Ureter (tissue), 1 donor: ENCODE measurements at regions not wholly inside any gene's neighbourhood (a gene's known extent, or its start where the extent isn't known, plus 50 kb on each side); places are given as distances from the start of the nearest gene placed in this dataset.

Experiments
- DNase-seq: peaks from one replicate; pipeline ENCODE4 v3.0.0-alpha.2; 2020; ENCODE audit warnings: low spot score
- donor health status: DM: yes; HTN: yes; CAD: no.

- no peak for DNase-seq
Measured at GRCh38 chr3:107897471-107898061, 193.3 kb downstream of the CD47 start.

GRCh38 chr3:107894998-107895397 lies 195.8 kb downstream of the CD47 start:
- no peak for DNase-seq

GRCh38 chr3:107892955-107893624 lies 197.7 kb downstream of the CD47 start:
- no peak for DNase-seq

- no peak for DNase-seq
Measured at GRCh38 chr3:107884719-107885460, 205.9 kb downstream of the CD47 start.

GRCh38 chr3:107884028-107884427 lies 206.8 kb downstream of the CD47 start:
- no peak for DNase-seq

- DNase-seq: no peak
Measured at GRCh38 chr3:107882881-107883280, 207.9 kb downstream of the CD47 start.

GRCh38 chr3:107882261-107882660 lies 208.6 kb downstream of the CD47 start:
- no peak for DNase-seq

GRCh38 chr3:107881509-107881908 lies 209.3 kb downstream of the CD47 start:
- no peak for DNase-seq

- DNase-seq: no peak
Measured at GRCh38 chr3:107880702-107881101, 210.1 kb downstream of the CD47 start.

- DNase-seq: no peak
Measured at GRCh38 chr3:107877936-107878335, 212.9 kb downstream of the CD47 start.

GRCh38 chr3:107870943-107871638 lies 219.7 kb downstream of the CD47 start:
- no peak for DNase-seq

- no peak for DNase-seq
Measured at GRCh38 chr3:107870096-107870495, 220.7 kb downstream of the CD47 start.

GRCh38 chr3:107868449-107868848 lies 222.4 kb downstream of the CD47 start:
- DNase-seq: no peak

GRCh38 chr3:107861904-107862303 lies 228.9 kb downstream of the CD47 start:
- no peak for DNase-seq

GRCh38 chr3:107861422-107861821 lies 229.4 kb downstream of the CD47 start:
- no peak for DNase-seq
